Sciatic nerve (tissue), 2 donors: ENCODE measurements at regions not wholly inside any gene's neighbourhood (a gene's known extent, or its start where the extent isn't known, plus 50 kb on each side); places are given as distances from the start of the nearest gene placed in this dataset.
"Not testable (repeated sequence)": the region's sequence is repeated elsewhere in the genome, so short reads cannot be mapped to it uniquely, and the experiment has no call there.

Experiments
- ATAC-seq: fragments of 200-7000 bp; cut with Tn5 transposase; one replicate; pipeline ENCODE4 v1.9.1; 2020; ENCODE audit warnings: mild to moderate bottlenecking, moderate library complexity
- DNase-seq: peaks from one replicate; pipeline ENCODE4 v3.0.0-alpha.2; 2020; ENCODE audit warnings: low spot score
- intact Hi-C: fragments of 100-400 bp; cut with DNase I; formaldehyde crosslinking; loops from one replicate; pipeline ENCODE4 v1.14.2; 2022
- donor health status: DM: no; HTN: no; CAD: no.
- donor health status: DM: no; HTN: no; CAD: no.

GRCh38 chr9:78680196-78680595 lies 383.3 kb downstream of the PSAT1 start:
- intact Hi-C loops = no loop called here
- ATAC-seq (no peak), DNase-seq (no peak)

DNA sequence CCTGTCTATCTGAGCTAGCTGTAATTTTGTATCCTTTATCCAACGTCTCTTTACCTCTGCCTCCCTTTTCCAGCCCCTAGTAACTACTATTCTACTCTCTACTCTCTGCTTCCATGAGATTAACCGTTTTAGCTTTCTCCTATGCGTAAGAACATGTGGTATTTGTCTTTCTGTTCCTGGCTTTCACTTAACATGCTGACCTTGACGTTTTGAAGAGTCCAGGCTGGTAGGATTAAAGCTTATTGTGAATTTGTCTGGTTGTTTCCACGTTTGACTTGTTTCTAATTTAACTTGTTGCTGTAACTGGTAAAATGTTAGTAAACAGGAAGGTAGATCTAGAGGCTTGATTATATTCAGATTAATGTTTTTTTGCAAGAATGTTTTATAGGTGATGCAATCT lies 385.3 kb downstream of the PSAT1 start:
- ATAC-seq = no peak
- intact Hi-C loops = no loop called here

GRCh38 chr9:78685471-78685870 lies 388.5 kb downstream of the PSAT1 start:
- intact Hi-C loops = no loop called here
- DNase-seq (no peak), ATAC-seq (no peak)

More for the DNA sequence above, 385.3 kb downstream of the PSAT1 start:
- no peak for DNase-seq

- ATAC-seq (no peak), DNase-seq (no peak)
- intact Hi-C loops = no loop called here
Measured at GRCh38 chr9:78688796-78689195, 391.9 kb downstream of the PSAT1 start.

DNA sequence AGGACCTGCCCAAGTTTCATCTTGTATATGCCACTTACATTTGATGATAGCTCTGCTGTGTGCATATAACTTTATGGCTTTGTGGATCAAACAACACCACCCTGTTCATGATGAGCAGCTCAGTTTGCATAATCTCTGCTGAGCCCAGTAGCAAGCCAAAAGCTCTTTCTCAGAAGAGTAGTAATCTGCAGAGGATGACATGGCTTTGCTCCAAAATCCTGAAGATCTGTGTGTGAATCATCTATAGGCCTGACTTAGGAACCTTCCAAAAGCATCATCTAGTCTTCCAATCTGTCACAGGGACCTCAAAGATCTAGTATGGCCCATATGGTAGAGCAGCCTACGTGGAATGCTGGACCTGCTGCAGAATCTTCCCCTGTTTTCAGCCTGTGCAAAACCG lies 394.6 kb downstream of the PSAT1 start:
- ATAC-seq (no peak), DNase-seq (no peak)
- intact Hi-C loops = no loop called here

GRCh38 chr9:78692871-78693270 lies 395.9 kb downstream of the PSAT1 start:
- intact Hi-C loops = no loop called here
- no peak for DNase-seq
- ATAC-seq = no peak

DNA sequence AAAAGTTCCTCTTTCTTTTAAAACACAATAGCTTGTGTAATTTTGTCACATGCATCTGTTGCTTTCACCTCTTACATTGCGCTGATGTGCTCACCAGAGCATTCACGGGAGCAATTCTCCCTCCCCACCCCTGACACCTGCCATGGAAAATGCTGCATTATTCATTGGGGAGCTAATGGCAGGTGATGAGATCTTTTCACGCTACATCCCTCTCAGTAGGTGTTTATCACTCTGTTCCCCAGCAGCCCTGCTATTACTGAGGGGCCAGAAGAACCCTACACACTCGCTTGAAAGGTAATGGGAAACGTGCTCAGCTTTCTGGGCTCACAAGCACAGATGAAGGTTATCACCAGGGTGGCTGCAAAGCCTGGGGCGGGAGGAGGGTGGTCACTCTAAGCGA lies 398.0 kb downstream of the PSAT1 start:
- ATAC-seq = no peak
- DNase-seq = no peak
- intact Hi-C loops = no loop called here

GRCh38 chr9:78695519-78695918 lies 398.6 kb downstream of the PSAT1 start:
- intact Hi-C loops = no loop called here
- DNase-seq (no peak), ATAC-seq (no peak)

- DNase-seq (no peak), ATAC-seq (no peak)
- intact Hi-C loops = no loop called here
Measured at GRCh38 chr9:78697618-78698017, 400.7 kb downstream of the PSAT1 start.

DNA sequence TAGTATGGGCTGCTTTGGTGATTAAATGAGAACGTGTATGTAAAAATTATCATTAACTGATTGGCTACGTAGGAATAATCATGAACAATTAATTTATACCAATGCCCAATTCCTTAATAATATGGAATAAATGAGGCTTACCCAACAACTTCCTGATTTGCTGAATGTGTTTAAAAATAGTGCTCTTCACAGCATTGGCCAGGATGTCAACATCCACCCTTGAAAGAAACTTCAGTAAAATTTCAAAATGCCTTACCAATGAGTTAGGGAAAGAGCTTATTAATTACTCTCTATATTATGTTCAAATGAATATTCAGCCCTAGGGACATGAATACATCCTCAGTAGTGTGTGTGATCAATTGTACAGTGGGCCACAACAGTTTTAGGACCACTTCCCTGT lies 401.4 kb downstream of the PSAT1 start:
- ATAC-seq = no peak

DNA sequence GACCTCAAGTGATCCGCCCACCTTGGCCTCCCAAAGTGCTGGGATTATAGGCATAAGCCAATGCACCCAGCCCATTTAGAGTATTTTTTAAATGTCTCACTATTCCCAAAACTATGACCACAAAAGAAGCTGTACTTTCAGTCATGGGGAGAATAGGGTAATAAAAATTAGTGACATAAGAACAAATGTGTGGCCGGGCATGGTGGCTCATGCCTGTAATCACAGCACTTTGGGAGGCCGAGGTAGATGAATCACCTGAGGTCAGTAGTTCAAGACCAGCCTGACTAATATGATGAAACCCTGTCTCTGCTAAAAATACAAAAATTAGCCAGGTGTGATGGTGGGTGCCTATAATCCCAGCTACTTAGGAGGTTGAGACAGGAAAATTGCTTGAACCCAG lies 402.3 kb downstream of the PSAT1 start:
- intact Hi-C loops, ATAC-seq, DNase-seq: not testable (repeated sequence)

More for the DNA sequence above, 401.4 kb downstream of the PSAT1 start:
- DNase-seq = no peak
- intact Hi-C loops = no loop called here

GRCh38 chr9:78704153-78704552 lies 407.2 kb downstream of the PSAT1 start:
- ATAC-seq, intact Hi-C loops, DNase-seq: not testable (repeated sequence)

DNA sequence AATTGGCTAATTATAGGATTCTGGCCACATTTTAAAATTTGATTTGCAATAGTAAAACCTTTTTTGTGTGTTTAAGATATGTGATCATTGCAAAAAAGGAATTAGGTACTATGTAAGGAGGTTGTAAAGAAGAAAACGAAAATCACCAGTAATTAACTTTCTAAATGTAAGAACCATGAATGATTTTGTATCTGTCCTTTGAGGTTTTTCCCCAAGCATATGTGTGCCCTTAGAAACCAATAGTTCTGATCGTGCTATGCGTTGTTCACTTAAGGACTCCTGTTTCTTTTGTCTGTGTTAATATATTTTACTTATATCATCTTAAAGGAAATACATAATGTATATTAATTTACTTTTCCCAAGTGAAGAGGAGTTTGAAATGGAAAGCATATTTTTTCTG lies 410.2 kb downstream of the PSAT1 start:
- intact Hi-C loops = no loop called here
- ATAC-seq = no peak
- DNase-seq = no peak

DNA sequence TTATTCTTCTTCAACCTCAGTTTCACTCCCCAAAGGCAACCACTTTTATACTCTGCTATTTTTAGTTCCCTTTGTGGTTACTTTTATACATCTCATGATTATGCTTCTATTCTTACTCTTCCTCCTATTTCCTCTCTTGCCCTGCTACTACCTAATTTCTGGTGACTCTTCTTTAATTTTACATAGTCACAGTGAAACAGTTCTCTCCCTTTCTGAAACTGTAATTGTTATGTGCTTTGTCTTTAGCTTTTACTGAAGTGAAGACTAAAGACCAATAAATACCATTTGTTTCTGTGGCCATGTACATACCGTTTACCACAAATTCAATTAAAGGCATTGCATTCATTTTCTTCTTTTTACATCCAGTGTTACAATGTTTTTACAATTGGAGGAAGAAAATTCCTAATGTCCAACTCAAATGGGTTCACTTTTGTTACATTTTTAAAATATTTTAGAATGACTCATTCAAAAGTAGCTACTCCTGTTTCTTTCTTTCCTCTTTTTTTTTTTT lies 410.6 kb downstream of the PSAT1 start:
- DNase-seq (no peak), ATAC-seq (no peak)
- intact Hi-C loops = no loop called here

DNA sequence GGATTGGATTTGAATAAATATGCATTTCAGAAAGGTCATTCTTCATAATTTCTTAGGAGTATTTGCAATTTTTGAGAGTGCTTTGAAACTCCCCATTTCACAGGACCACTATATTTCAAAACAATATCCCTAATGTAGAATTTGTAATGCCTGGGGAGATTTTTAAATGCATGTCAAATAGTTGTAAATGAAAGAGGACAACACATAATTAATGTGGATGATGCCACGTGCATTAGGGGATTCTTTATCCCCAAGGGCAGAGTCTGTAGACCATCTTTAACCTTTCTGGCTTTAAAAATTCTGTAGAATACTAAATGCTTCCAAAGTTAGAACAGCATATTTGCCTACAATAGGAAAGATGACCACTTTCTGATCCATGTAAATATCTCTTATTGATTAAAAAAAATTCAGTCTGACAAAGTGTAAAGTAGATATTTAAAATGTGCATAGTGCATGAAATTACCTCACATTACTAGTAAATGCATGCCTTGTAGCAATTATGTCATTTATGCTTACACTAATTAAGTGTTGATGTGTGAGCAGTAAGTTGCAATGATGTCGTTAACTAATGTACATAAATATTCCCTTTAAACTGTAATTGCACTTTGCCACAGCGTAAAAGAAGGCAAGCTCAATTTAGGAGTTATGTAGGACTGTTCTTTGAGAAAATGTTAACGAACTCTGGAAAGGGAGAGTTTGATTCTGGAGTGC lies 416.1 kb downstream of the PSAT1 start:
- no peak for DNase-seq
- intact Hi-C loops = no loop called here
- ATAC-seq = no peak

GRCh38 chr9:78713614-78714405 lies 416.9 kb downstream of the PSAT1 start:
- intact Hi-C loops = no loop called here
- ATAC-seq (no peak), DNase-seq (no peak)

- intact Hi-C loops = no loop called here
- DNase-seq (no peak), ATAC-seq (no peak)
Measured at GRCh38 chr9:78714576-78714975, 417.7 kb downstream of the PSAT1 start.

DNA sequence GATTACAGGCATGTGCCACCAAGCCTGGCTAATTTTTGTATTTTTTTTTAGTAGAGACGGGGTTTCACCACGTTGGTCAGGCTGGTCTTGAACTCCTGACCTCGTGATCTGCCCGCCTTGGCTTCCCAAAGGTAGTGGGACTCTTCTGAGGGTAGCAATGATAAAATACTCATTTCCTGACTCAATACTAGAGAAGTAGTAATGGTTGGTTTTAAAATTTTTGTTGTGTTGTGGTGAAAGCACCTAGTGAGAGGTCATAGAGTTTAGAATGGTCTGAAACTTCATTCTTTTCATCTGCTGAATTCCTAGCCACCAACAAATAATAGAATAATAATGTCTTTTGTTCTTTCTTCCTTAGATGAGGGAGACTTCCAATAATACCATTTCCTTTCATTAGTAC lies 422.1 kb downstream of the PSAT1 start:
- DNase-seq, intact Hi-C loops, ATAC-seq: not testable (repeated sequence)

GRCh38 chr9:78724896-78725295 lies 428.0 kb downstream of the PSAT1 start:
- DNase-seq (no peak), ATAC-seq (no peak)
- intact Hi-C loops = no loop called here

DNA sequence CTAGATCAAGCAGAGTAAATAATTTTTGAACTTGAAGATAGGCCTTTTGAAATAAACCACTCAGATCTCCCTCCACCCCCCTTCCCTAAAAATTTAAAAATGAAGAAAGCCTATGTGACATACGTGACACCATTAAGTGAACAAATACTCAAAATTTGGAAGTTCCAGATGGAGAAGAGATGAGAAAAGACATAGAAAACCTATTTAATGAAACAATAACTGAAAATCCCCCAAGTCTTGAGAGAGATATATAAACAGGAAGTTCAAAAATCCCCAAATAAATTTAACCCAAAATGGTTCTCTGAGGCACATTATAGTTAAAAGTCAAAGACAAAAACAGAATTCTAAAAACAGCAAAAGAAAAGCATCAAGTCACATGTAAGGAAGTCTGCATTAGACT lies 428.6 kb downstream of the PSAT1 start:
- intact Hi-C loops = no loop called here
- ATAC-seq (no peak), DNase-seq (no peak)
